HEK293T (cell line): ENCODE measurements at regions not wholly inside any gene's neighbourhood (a gene's known extent, or its start where the extent isn't known, plus 50 kb on each side); places are given as distances from the start of the nearest gene placed in this dataset.

Experiments used
- ARNT ChIP-seq: fragments of 450-650 bp; IDR thresholded peaks from 2 replicates; pipeline ENCODE4 v1.6.1; 2017; ENCODE audit warnings: mild to moderate bottlenecking
- BHLHE40 ChIP-seq: fragments of 450-650 bp; IDR thresholded peaks from 2 replicates; pipeline ENCODE4 v1.6.1; 2016; ENCODE audit warnings: mild to moderate bottlenecking, moderate library complexity, borderline replicate concordance
- FOXK2 ChIP-seq: fragments of 450-650 bp; IDR thresholded peaks from 2 replicates; pipeline ENCODE4 v1.6.1; 2016; ENCODE audit warnings: mild to moderate bottlenecking
- FOXM1 ChIP-seq: fragments of 450-650 bp; IDR thresholded peaks from 2 replicates; pipeline ENCODE4 v1.6.1; 2017; ENCODE audit warnings: mild to moderate bottlenecking, borderline replicate concordance
- HDGF ChIP-seq: fragments of 450-650 bp; IDR thresholded peaks from 2 replicates; pipeline ENCODE4 v1.6.1; 2017; ENCODE audit warnings: antibody characterized with exemption, borderline replicate concordance
- LEF1 ChIP-seq: fragments of 450-650 bp; IDR thresholded peaks from 2 replicates; pipeline ENCODE4 v1.6.1; 2017; ENCODE audit warnings: mild to moderate bottlenecking, borderline replicate concordance
- SP1 ChIP-seq: fragments of 450-650 bp; IDR thresholded peaks from 2 replicates; pipeline ENCODE4 v1.6.1; 2017
- TARDBP ChIP-seq: fragments of 450-650 bp; IDR thresholded peaks from 2 replicates; pipeline ENCODE4 v1.6.1; 2016
- ZNF384 ChIP-seq: fragments of 450-650 bp; IDR thresholded peaks from 2 replicates; pipeline ENCODE4 v1.6.1; 2016

- TF ChIP-seq SP1 (no peak), LEF1 (no peak), FOXK2 (no peak), ARNT (no peak), BHLHE40 (no peak), TARDBP (no peak), HDGF (no peak), FOXM1 (no peak), ZNF384 (no peak)
Measured at GRCh38 chrX:150303386-150304097, 59.6 kb upstream of the MAMLD1 start.
